Parathyroid adenoma (tissue), 2 donors: ENCODE measurements at regions not wholly inside any gene's neighbourhood (a gene's known extent, or its start where the extent isn't known, plus 50 kb on each side); places are given as distances from the start of the nearest gene placed in this dataset.

Source experiments
- H2AFZ ChIP-seq: fragments of 300-600 bp; sonication (generic); one replicate; pipeline ENCODE4 v1.7.0; 2017; ENCODE audit warnings: antibody characterized with exemption, mild to moderate bottlenecking
- H3K27ac ChIP-seq: fragments of 300-600 bp; sonication (generic); one replicate; pipeline ENCODE4 v1.7.0; 2017
- H3K27me3 ChIP-seq: fragments of 300-600 bp; sonication (generic); one replicate; pipeline ENCODE4 v1.7.0; 2017; ENCODE audit warnings: low read length; ENCODE audit not compliant: control insufficient read depth, insufficient read depth
- H3K36me3 ChIP-seq: fragments of 300-600 bp; sonication (generic); one replicate; pipeline ENCODE4 v1.7.0; 2017; ENCODE audit warnings: low read length; ENCODE audit not compliant: control insufficient read depth, insufficient read depth
- H3K4me1 ChIP-seq: fragments of 300-600 bp; sonication (generic); one replicate; pipeline ENCODE4 v1.7.0; 2017; ENCODE audit warnings: control low read depth
- H3K4me2 ChIP-seq: fragments of 300-600 bp; sonication (generic); one replicate; pipeline ENCODE4 v1.7.0; 2017; ENCODE audit warnings: low read length
- H3K4me3 ChIP-seq: fragments of 300-600 bp; sonication (generic); one replicate; pipeline ENCODE4 v1.7.0; 2017; ENCODE audit warnings: low read depth, low read length
- H3K79me2 ChIP-seq: fragments of 300-600 bp; sonication (generic); one replicate; pipeline ENCODE4 v1.7.0; 2017; ENCODE audit warnings: control low read depth
- H3K9ac ChIP-seq: fragments of 300-600 bp; sonication (generic); one replicate; pipeline ENCODE4 v1.7.0; 2017; ENCODE audit warnings: mild to moderate bottlenecking
- H3K9me3 ChIP-seq: fragments of 300-600 bp; sonication (generic); one replicate; pipeline ENCODE4 v1.7.0; 2017; ENCODE audit warnings: low read length; ENCODE audit not compliant: control insufficient read depth
- TF ChIP-seq, protein P1 (sequence below): fragments of 300-600 bp; sonication (generic); IDR thresholded peaks from one replicate; pipeline ENCODE4 v1.7.0; 2017; ENCODE audit warnings: antibody characterized with exemption, mild to moderate bottlenecking
- donor health status: primary hyperparathyroidism.

DNA sequence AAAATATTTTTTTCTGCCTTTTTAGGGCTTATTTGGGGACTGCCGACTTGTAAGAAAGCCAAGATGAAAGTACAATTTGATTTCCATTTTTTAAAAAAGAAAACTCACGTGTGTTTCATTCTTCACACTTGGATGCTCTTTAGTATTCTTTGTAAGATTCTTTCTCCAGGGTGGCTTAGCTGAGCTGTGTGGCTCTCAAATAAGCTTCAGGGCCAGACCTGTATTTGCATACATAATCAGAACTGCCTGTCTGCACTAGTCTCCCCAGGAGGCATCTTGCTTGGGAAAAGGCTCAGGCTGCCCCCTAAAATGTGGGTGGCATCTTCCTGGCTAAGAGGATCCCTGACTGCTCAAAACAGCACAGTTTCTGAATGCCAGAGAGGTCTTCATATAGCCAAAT is 498.4 kb downstream of the MID1IP1 start:
- H3K4me3 ChIP-seq: no peak overlapping the region
- H3K27ac ChIP-seq: no peak overlapping the region
- H3K79me2 ChIP-seq: no peaks in the 10 kb centered on the region
- H3K4me2 ChIP-seq: no peak overlapping the region
- TF ChIP-seq, protein P1, sequence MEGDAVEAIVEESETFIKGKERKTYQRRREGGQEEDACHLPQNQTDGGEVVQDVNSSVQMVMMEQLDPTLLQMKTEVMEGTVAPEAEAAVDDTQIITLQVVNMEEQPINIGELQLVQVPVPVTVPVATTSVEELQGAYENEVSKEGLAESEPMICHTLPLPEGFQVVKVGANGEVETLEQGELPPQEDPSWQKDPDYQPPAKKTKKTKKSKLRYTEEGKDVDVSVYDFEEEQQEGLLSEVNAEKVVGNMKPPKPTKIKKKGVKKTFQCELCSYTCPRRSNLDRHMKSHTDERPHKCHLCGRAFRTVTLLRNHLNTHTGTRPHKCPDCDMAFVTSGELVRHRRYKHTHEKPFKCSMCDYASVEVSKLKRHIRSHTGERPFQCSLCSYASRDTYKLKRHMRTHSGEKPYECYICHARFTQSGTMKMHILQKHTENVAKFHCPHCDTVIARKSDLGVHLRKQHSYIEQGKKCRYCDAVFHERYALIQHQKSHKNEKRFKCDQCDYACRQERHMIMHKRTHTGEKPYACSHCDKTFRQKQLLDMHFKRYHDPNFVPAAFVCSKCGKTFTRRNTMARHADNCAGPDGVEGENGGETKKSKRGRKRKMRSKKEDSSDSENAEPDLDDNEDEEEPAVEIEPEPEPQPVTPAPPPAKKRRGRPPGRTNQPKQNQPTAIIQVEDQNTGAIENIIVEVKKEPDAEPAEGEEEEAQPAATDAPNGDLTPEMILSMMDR: no peak
- H3K4me1 ChIP-seq: no peaks in the 10 kb centered on the region
- no peaks in the 10 kb centered on the region for H3K9me3 ChIP-seq
- H2AFZ ChIP-seq: no peak overlapping the region
- no peak overlapping the region for H3K9ac ChIP-seq
- H3K27me3 ChIP-seq: no peaks in the 10 kb centered on the region
- H3K36me3 ChIP-seq: no peaks in the 10 kb centered on the region

DNA sequence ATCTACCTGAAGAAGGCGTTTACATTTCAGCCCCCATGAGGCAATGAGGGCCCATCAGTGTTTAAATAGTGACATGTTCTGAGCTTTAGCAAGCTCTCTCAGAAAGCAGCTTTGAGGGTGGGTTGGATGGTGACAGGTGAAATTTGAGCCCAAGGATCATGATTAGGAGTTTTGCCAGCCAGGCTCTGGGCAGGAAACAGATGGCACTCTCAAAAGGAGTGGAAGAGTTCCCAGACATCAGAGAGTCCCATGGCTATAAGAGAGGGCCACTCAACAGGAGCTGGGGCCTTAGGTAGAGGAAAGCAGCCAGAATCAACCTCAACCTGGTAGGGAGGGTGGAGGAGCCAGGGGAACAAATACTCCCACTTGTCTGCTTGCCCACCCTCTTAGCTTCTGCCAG is 499.8 kb downstream of the MID1IP1 start:
- H2AFZ ChIP-seq: no peak overlapping the region
- H3K27ac ChIP-seq: no peak overlapping the region
- H3K4me3 ChIP-seq: no peak overlapping the region
- no peaks in the 10 kb centered on the region for H3K27me3 ChIP-seq
- H3K79me2 ChIP-seq: no peaks in the 10 kb centered on the region
- no peaks in the 10 kb centered on the region for H3K9me3 ChIP-seq
- H3K4me1 ChIP-seq: no peaks in the 10 kb centered on the region
- TF ChIP-seq, protein P1: no peak
- no peaks in the 10 kb centered on the region for H3K36me3 ChIP-seq
- no peak overlapping the region for H3K9ac ChIP-seq
- no peak overlapping the region for H3K4me2 ChIP-seq

GRCh38 chrX:39302838-39303237 is 501.6 kb downstream of the MID1IP1 start:
- H3K4me1 ChIP-seq: no peaks in the 10 kb centered on the region
- H3K36me3 ChIP-seq: no peaks in the 10 kb centered on the region
- no peaks in the 10 kb centered on the region for H3K79me2 ChIP-seq
- TF ChIP-seq, protein P1: no peak
- no peaks in the 10 kb centered on the region for H3K27me3 ChIP-seq
- no peak overlapping the region for H2AFZ ChIP-seq
- H3K27ac ChIP-seq: no peak overlapping the region
- no peaks in the 10 kb centered on the region for H3K9me3 ChIP-seq
- no peak overlapping the region for H3K4me3 ChIP-seq
- H3K9ac ChIP-seq: no peak overlapping the region
- H3K4me2 ChIP-seq: no peak overlapping the region

GRCh38 chrX:39304746-39305145 is 503.5 kb downstream of the MID1IP1 start:
- Histone ChIP-seq H3K27me3 (no peaks in the 10 kb centered on the region), H3K9ac (no peak overlapping the region), H3K9me3 (no peaks in the 10 kb centered on the region), H3K27ac (no peak overlapping the region), H2AFZ (no peak overlapping the region), H3K4me2 (no peak overlapping the region), H3K4me1 (no peaks in the 10 kb centered on the region), H3K36me3 (no peaks in the 10 kb centered on the region), H3K4me3 (no peak overlapping the region), H3K79me2 (no peaks in the 10 kb centered on the region)
- TF ChIP-seq, protein P1: no peak

- no peak overlapping the region for H3K4me2 ChIP-seq
- H3K9ac ChIP-seq: no peak overlapping the region
- H3K4me3 ChIP-seq: no peak overlapping the region
- H3K36me3 ChIP-seq: no peaks in the 10 kb centered on the region
- H2AFZ ChIP-seq: no peak overlapping the region
- no peaks in the 10 kb centered on the region for H3K9me3 ChIP-seq
- TF ChIP-seq, protein P1: no peak
- H3K27me3 ChIP-seq: no peaks in the 10 kb centered on the region
- no peaks in the 10 kb centered on the region for H3K79me2 ChIP-seq
- no peak overlapping the region for H3K27ac ChIP-seq
- no peaks in the 10 kb centered on the region for H3K4me1 ChIP-seq
These were observed 506.2 kb downstream of the MID1IP1 start for GRCh38 chrX:39307488-39307887.
